Esophagus squamous epithelium (tissue), 5 donors: ENCODE measurements at regions not wholly inside any gene's neighbourhood (a gene's known extent, or its start where the extent isn't known, plus 50 kb on each side); places are given as distances from the start of the nearest gene placed in this dataset.
"Not testable (repeated sequence)": the region's sequence is repeated elsewhere in the genome, so short reads cannot be mapped to it uniquely, and the experiment has no call there.

ENCODE experiments used
- DNase-seq: peaks from one replicate; lab custom pipeline; 2025; lab: John Stamatoyannopoulos, UW
- H3K27ac ChIP-seq, 4 donors: fragments of 200-600 bp; sonication (generic); one replicate each; pipeline ENCODE4 v1.5.1; 2016 to 2019; ENCODE audit warnings: mild to moderate bottlenecking in 1 of 4
- H3K27me3 ChIP-seq, 4 donors: fragments of 200-600 bp; sonication (generic); 1 replicate in 3 of 4; 2 replicates in 1 of 4; pipeline versions ENCODE4 v1.5.1 to v1.6.0; 2017 to 2021; ENCODE audit warnings: antibody characterized with exemption in 1 of 4
- H3K36me3 ChIP-seq, 3 donors: fragments of 200-600 bp; sonication (generic); one replicate each; pipeline ENCODE4 v1.5.1; 2016 to 2019
- H3K4me1 ChIP-seq, 3 donors: fragments of 200-600 bp; sonication (generic); one replicate each; pipeline ENCODE4 v1.5.1; 2017 to 2019
- H3K4me3 ChIP-seq, 4 donors: fragments of 200-600 bp; sonication (generic); 1 replicate in 3 of 4; 2 replicates in 1 of 4; pipeline ENCODE4 v1.5.1; 2016 to 2019; ENCODE audit warnings: mild to moderate bottlenecking in 2 of 4, moderate library complexity in 1 of 4
- H3K9me3 ChIP-seq, 3 donors: fragments of 200-600 bp; sonication (generic); one replicate each; pipeline ENCODE4 v1.5.1; 2016 to 2019
- CTCF ChIP-seq, 6 experiments: fragments of 450-650 bp in 4 of 6; fragments of 200-600 bp in 2 of 6; sonication (generic) in 2 of 6; IDR thresholded peaks; one replicate each; pipeline ENCODE4 v1.5.1; 2016 to 2019; ENCODE audit warnings: antibody characterized with exemption in 6 of 6, mild to moderate bottlenecking in 4 of 6, moderate library complexity in 4 of 6
- POLR2A ChIP-seq, 4 donors: fragments of 450-650 bp; IDR thresholded peaks; one replicate each; pipeline ENCODE4 v1.6.1; 2017; ENCODE audit warnings: antibody characterized with exemption in 4 of 4, mild to moderate bottlenecking in 4 of 4, moderate library complexity in 3 of 4
- WGBS, 2 donors: methylation state at CpG; one replicate each; pipeline ENCODE4 v1.1.5; 2018; 5-methylcytosine and 5-hydroxymethylcytosine counted together
- intact Hi-C: fragments of 100-400 bp; cut with DNase I; formaldehyde crosslinking; loops from one replicate; pipeline ENCODE4 v1.15.0; 2022
- donor health status: DM: yes; HTN: yes; CAD: no.

GRCh38 chr1:30660241-30660640 is 63.1 kb downstream of the MATN1 start:
- Histone ChIP-seq H3K4me1 (peaks cover 0 to 34% (median 0%) of the 10 kb centered on the region in 3 donors), H3K4me3 (no peak overlapping the region), H3K27ac (no peak overlapping the region), H3K27me3 (peaks cover 0 to 54% (median 0%) of the 10 kb centered on the region in 4 donors), H3K9me3 (no peaks in the 10 kb centered on the region), H3K36me3 (no peaks in the 10 kb centered on the region)
- WGBS, 2 donors: 76 to 85% methylated on average over 6 to 7 of the region's 8 CpGs
- intact Hi-C loops: no loop called here
- no peak for DNase-seq
- TF ChIP-seq POLR2A (IDR thresholded peaks at IDR 0.05) (no peak), CTCF (IDR thresholded peaks at IDR 0.05) (no peak)

- Histone ChIP-seq H3K27ac (no peak overlapping the region), H3K36me3 (no peaks in the 10 kb centered on the region), H3K9me3 (no peaks in the 10 kb centered on the region), H3K4me1 (peaks cover 0 to 32% (median 0%) of the 10 kb centered on the region in 3 donors), H3K27me3 (peaks cover 0 to 54% (median 0%) of the 10 kb centered on the region in 4 donors), H3K4me3 (no peak overlapping the region)
- WGBS, 2 donors: 75 to 77% methylated on average over 3 to 7 of the region's 8 CpGs
- intact Hi-C loops: no loop called here
- TF ChIP-seq POLR2A (IDR thresholded peaks at IDR 0.05) (no peak), CTCF (IDR thresholded peaks at IDR 0.05) (no peak)
- no peak for DNase-seq
Measured at GRCh38 chr1:30659702-30660101, 63.7 kb downstream of the MATN1 start.

DNA sequence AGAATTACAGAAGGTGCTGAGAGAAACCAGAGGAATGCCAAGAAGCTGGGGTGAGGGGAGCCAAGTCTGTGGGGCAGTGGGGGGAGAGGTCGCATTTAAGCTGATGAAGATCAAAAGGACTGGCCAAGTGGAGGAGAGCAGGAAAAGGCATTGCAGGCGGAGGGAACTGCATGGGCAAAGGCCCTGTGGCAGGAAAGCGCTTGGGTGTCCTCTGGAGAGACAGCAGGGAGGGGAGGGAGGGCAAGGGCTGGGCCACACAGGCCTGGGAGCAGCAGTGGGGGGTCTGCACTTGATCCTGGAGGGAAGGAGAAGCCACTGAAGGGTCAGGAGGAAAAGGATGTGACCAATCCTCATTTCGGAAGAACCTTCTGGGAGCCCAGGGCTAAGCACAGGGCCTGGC is 65.0 kb downstream of the MATN1 start:
- 83 to 88% methylated on average over 4 of the region's 4 CpGs for WGBS, 2 donors
- intact Hi-C loops, DNase-seq, H3K4me3 ChIP-seq, H3K36me3 ChIP-seq, H3K27ac ChIP-seq, H3K9me3 ChIP-seq: not testable (repeated sequence)
- H3K4me1 ChIP-seq: peaks cover 0 to 19% (median 0%) of the 10 kb centered on the region in 3 donors
- peaks cover 0 to 45% (median 0%) of the 10 kb centered on the region in 4 donors for H3K27me3 ChIP-seq

DNA sequence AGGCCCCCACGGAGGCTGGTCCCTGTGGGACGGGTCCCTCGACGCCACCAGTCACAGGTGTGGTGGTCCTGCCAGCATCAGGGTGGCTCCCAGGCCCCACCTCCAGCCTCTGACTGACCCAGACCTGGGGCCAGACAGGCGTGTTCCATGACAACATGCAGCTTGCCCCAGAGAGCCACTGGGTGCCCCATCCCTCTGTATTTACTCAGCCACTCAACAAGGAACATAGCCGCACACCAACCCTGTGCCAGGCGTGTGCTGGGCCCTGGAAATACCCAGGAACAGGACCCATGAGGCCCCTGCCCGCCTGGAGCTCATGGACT is 65.4 kb downstream of the MATN1 start:
- TF ChIP-seq CTCF (IDR thresholded peaks at IDR 0.05) (no peak), POLR2A (IDR thresholded peaks at IDR 0.05) (no peak)
- Histone ChIP-seq H3K36me3 (no peaks in the 10 kb centered on the region), H3K9me3 (no peaks in the 10 kb centered on the region), H3K4me1 (peaks cover 0 to 17% (median 0%) of the 10 kb centered on the region in 3 donors), H3K27me3 (peaks cover 0 to 49% (median 0%) of the 10 kb centered on the region in 4 donors), H3K27ac (no peak overlapping the region), H3K4me3 (no peak overlapping the region)
- intact Hi-C loops: no loop called here
- DNase-seq: no peak
- no CpG with 5 or more reads among the region's 8 CpGs for WGBS, 2 donors

GRCh38 chr1:30657131-30658013 is 66.0 kb downstream of the MATN1 start:
- H3K27me3 ChIP-seq: peaks cover 0 to 55% (median 0%) of the 10 kb centered on the region in 4 donors
- H3K9me3 ChIP-seq: no peaks in the 10 kb centered on the region
- H3K4me3 ChIP-seq: no peak overlapping the region
- no peaks in the 10 kb centered on the region for H3K36me3 ChIP-seq
- intact Hi-C loops: no loop called here
- WGBS, 2 donors: 64% methylated on average over 10 of the region's 22 CpGs; no CpG with 5 or more reads in 1 of the 2 donors
- H3K4me1 ChIP-seq: peaks cover 0 to 13% (median 0%) of the 10 kb centered on the region in 3 donors
- TF ChIP-seq POLR2A (IDR thresholded peaks at IDR 0.05) (no peak), CTCF (IDR thresholded peaks at IDR 0.05) (no peak)
- no peak for DNase-seq
- H3K27ac ChIP-seq: no peak overlapping the region
